ENCODE measurements at regions not wholly inside any gene's neighbourhood (a gene's known extent, or its start where the extent isn't known, plus 50 kb on each side); places are given as distances from the start of the nearest gene placed in this dataset.

GRCh38 chr16:18050777-18051176 is 285.8 kb downstream of the NPIPA8 start:
- TF ChIP-seq CTCF (IDR thresholded peaks at IDR 0.05; ENCODE audit: low read depth, low read length, poor library complexity, severe bottlenecking): no peak
- TF ChIP-seq EZH2phosphoT487 (IDR thresholded peaks at IDR 0.05; ENCODE audit: borderline replicate concordance, low read length): no peak
